A549 (cell line): ENCODE measurements at regions not wholly inside any gene's neighbourhood (a gene's known extent, or its start where the extent isn't known, plus 50 kb on each side); places are given as distances from the start of the nearest gene placed in this dataset.

Experiments used
- ATAC-seq, 2 experiments: fragments of 200-7000 bp in 1 of 2; fragments of >200 bp in 1 of 2; cut with Nextera tagmentation in 1 of 2; cut with Tn5 transposase in 1 of 2; 3 replicates each; pipeline versions ENCODE4 v1.8.0 to v1.9.1; 2018 to 2020; ENCODE audit warnings: mild to moderate bottlenecking in 1 of 2, moderate library complexity in 1 of 2
- CTCF ChIA-PET: fragments of 300-600 bp; sonication (Branson Sonifier 250); formaldehyde crosslinking; extraction: SDS; loops from one replicate; lab custom pipeline; 2021; ENCODE audit warnings: antibody characterized with exemption, inconsistent platforms; lab: Yijun Ruan, JAX
- POLR2A ChIA-PET: fragments of 350-600 bp; formaldehyde crosslinking; extraction: SDS; loops from one replicate; lab custom pipeline; 2021; ENCODE audit warnings: antibody characterized with exemption, inconsistent platforms; lab: Yijun Ruan, JAX
- DNase-seq, 2 experiments: peaks; one replicate each; pipeline versions ENCODE4 v3.0.0 to v3.0.0-alpha.2; 2011 to 2016; ENCODE audit warnings: low read depth in 1 of 2, low spot score in 1 of 2
- FAIRE-seq: peaks from 2 replicates; lab custom pipeline; 2011; peaks lifted over from hg19 to GRCh38; lab: Jason Lieb, UNC
- H3K27ac ChIP-seq, 2 experiments: fragments of >200 bp; sonication (Bioruptor Twin); formaldehyde crosslinking; 3 replicates each; pipeline ENCODE4 v1.5.1; 2016 to 2017
- H3K4me1 ChIP-seq: fragments of >200 bp; sonication (Bioruptor Twin); formaldehyde crosslinking; 3 replicates; pipeline ENCODE4 v1.6.1; 2016
- H3K4me2 ChIP-seq: fragments of >200 bp; sonication (Bioruptor Twin); formaldehyde crosslinking; 3 replicates; pipeline ENCODE4 v1.6.1; 2016
- H3K4me3 ChIP-seq: fragments of >200 bp; sonication (Bioruptor Twin); formaldehyde crosslinking; 3 replicates; pipeline ENCODE4 v1.5.1; 2016
- H3K9me3 ChIP-seq: fragments of >200 bp; sonication (Bioruptor Twin); formaldehyde crosslinking; 3 replicates; pipeline ENCODE4 v1.6.1; 2016
- BHLHE40 ChIP-seq: IDR thresholded peaks from 2 replicates; pipeline ENCODE4 v1.6.1; 2012; ENCODE audit warnings: low read depth, low read length, inconsistent platforms
- E2F6 ChIP-seq: IDR thresholded peaks from 2 replicates; pipeline ENCODE4 v1.6.1; 2012; ENCODE audit warnings: low read depth, borderline replicate concordance
- FOSL2 ChIP-seq, 2 experiments: fragments of 450-650 bp in 1 of 2; fragments of >200 bp in 1 of 2; sonication (Bioruptor Twin) in 1 of 2; formaldehyde crosslinking; IDR thresholded peaks; 2 replicates each; pipeline versions ENCODE4 v1.5.0 to v1.6.1; 2016 to 2020; ENCODE audit warnings: mild to moderate bottlenecking in 1 of 2, moderate library complexity in 1 of 2
- FOXS1 ChIP-seq: fragments of 250-450 bp; sonication (Bioruptor Pico); IDR thresholded peaks from 2 replicates; pipeline ENCODE4 v1.5.0; 2020; ENCODE audit warnings: mild to moderate bottlenecking, moderate library complexity
- HDAC2 ChIP-seq: fragments of 200-600 bp; sonication (generic); IDR thresholded peaks from 2 replicates; pipeline ENCODE4 v1.6.1; 2016
- HOXA7 ChIP-seq: fragments of 250-450 bp; sonication (Bioruptor Pico); IDR thresholded peaks from 2 replicates; pipeline ENCODE4 v1.5.0; 2020; ENCODE audit warnings: mild to moderate bottlenecking, moderate library complexity
- HOXB13 ChIP-seq: fragments of 250-450 bp; sonication (Bioruptor Pico); IDR thresholded peaks from 2 replicates; pipeline ENCODE4 v1.5.0; 2020; ENCODE audit warnings: low read depth, mild to moderate bottlenecking, moderate library complexity
- HOXB5 ChIP-seq: fragments of 250-450 bp; sonication (Bioruptor Pico); IDR thresholded peaks from 2 replicates; pipeline ENCODE4 v1.5.0; 2020; ENCODE audit warnings: mild to moderate bottlenecking, moderate library complexity
- JUN ChIP-seq, 2 experiments: fragments of >200 bp; sonication (Bioruptor Twin); formaldehyde crosslinking; IDR thresholded peaks; 2 replicates in 1 of 2; 3 replicates in 1 of 2; pipeline ENCODE4 v1.6.1; 2016 to 2017
- MYC ChIP-seq: IDR thresholded peaks from 2 replicates; pipeline ENCODE4 v1.6.1; 2012; ENCODE audit warnings: mild to moderate bottlenecking, inconsistent platforms, low read length, improper control_type of control experiment, borderline replicate concordance
- NPAS2 ChIP-seq: fragments of 250-450 bp; sonication (Bioruptor Pico); IDR thresholded peaks from 2 replicates; pipeline ENCODE4 v1.8.0; 2022; ENCODE audit warnings: mild to moderate bottlenecking, moderate library complexity, borderline replicate concordance
- NR3C1 ChIP-seq: fragments of >200 bp; sonication (Bioruptor Twin); formaldehyde crosslinking; IDR thresholded peaks from 3 replicates; pipeline ENCODE4 v1.6.1; 2017
- SREBF2 ChIP-seq: fragments of 450-650 bp; IDR thresholded peaks from 2 replicates; pipeline ENCODE4 v1.6.1; 2014; ENCODE audit warnings: mild to moderate bottlenecking, moderate library complexity
- TP53 ChIP-seq: fragments of 250-450 bp; sonication (Bioruptor Pico); IDR thresholded peaks from 2 replicates; pipeline ENCODE4 v1.5.0; 2021; ENCODE audit warnings: mild to moderate bottlenecking, moderate library complexity
- ZC3H11A ChIP-seq: fragments of 450-650 bp; IDR thresholded peaks from 2 replicates; pipeline ENCODE4 v1.6.1; 2014; ENCODE audit warnings: antibody characterized with exemption, mild to moderate bottlenecking
- ZFP36 ChIP-seq: fragments of 450-650 bp; IDR thresholded peaks from 2 replicates; pipeline ENCODE4 v1.6.1; 2014; ENCODE audit warnings: borderline replicate concordance; ENCODE audit not compliant: partially characterized antibody
- WGBS: methylation state at CpG from one replicate; pipeline ENCODE4 v1.1.6; 2017; ENCODE audit errors: missing lambda C conversion rate; 5-methylcytosine and 5-hydroxymethylcytosine counted together
- TF ChIP-seq, protein P1 (sequence below): IDR thresholded peaks from 2 replicates; pipeline ENCODE4 v1.6.1; 2012
- TF ChIP-seq, protein P2 (sequence below): fragments of 450-650 bp; IDR thresholded peaks from 2 replicates; pipeline ENCODE4 v1.6.1; 2014; ENCODE audit warnings: antibody characterized with exemption
- TF ChIP-seq, protein P3 (sequence below): IDR thresholded peaks from 2 replicates; pipeline ENCODE4 v1.6.1; 2012

GRCh38 chr6:50102676-50103075, 52.9 kb upstream of the DEFB112 start:
- no peak for ATAC-seq
- Histone ChIP-seq H3K4me1 (no peaks in the 10 kb centered on the region), H3K4me3 (no peak overlapping the region), H3K27ac (no peak overlapping the region), H3K9me3 (no peaks in the 10 kb centered on the region), H3K4me2 (no peak overlapping the region)
- FAIRE-seq = no peak
- TF ChIP-seq, protein P1, sequence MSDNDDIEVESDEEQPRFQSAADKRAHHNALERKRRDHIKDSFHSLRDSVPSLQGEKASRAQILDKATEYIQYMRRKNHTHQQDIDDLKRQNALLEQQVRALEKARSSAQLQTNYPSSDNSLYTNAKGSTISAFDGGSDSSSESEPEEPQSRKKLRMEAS = no peak
- ChIA-PET CTCF (no interaction called here), POLR2A (no interaction called here)
- no peak for DNase-seq

GRCh38 chr6:50110587-50110986, 60.9 kb upstream of the DEFB112 start:
- Histone ChIP-seq H3K4me1 (no peaks in the 10 kb centered on the region), H3K4me2 (no peak overlapping the region), H3K4me3 (no peak overlapping the region), H3K27ac (no peak overlapping the region), H3K9me3 (no peaks in the 10 kb centered on the region)
- DNase-seq (no peak), ATAC-seq (no peak), FAIRE-seq (no peak)
- POLR2A ChIA-PET = no interaction called here
- TF ChIP-seq BHLHE40 (no peak), ZFP36 (no peak), HDAC2 (no peak), FOXS1 (no peak), SREBF2 (no peak)
- 43% methylated on average over 2 of the region's 2 CpGs for WGBS
- CTCF ChIA-PET = no interaction called here

DNA sequence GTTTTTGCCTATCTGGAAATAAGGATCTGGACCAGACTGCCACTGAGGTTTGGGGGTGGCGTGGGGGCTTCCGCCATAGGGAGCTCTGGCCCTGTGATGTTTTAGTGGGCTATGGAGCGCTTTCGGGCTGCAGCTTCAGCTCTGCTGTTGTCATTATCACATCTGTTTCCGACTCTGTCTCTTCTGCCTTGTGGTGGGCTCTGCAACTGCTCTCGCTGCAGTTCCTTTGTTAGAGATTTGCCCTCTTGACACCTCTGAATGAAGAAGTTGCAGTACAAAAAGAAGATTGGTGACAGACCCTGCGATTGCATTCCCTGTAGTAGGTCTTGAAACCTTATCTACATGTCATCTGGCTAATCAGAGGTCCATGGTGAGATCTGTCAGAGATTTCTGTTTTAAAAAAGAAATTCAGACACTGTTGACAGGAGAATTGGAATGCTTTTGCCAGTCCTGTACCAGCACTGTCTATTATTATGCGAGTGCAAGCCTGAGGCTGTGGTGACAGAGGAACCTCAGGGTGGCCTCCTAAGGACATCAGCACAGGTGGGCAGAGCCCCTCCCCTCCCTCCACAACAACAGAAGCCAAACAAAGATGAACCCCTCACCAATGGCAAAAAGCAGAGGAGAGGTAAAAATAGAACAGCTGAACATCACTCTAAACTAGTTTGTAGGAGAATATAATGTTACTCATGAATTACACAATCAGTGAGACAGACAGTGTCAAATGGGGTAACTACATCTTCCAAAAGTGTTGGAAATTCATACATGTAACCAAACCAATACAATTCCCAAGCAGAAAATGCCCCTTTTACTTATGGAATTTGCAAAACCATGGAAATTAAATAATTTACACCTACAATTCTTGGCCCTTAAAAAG, 63.5 kb upstream of the DEFB112 start:
- no peak for DNase-seq
- TF ChIP-seq ZFP36 = no peak
- TF ChIP-seq HDAC2 = no peak
- no peak for TF ChIP-seq HOXB13 (CRISPR knock-in tag)
- no peak for TF ChIP-seq E2F6
- TF ChIP-seq, protein P2, sequence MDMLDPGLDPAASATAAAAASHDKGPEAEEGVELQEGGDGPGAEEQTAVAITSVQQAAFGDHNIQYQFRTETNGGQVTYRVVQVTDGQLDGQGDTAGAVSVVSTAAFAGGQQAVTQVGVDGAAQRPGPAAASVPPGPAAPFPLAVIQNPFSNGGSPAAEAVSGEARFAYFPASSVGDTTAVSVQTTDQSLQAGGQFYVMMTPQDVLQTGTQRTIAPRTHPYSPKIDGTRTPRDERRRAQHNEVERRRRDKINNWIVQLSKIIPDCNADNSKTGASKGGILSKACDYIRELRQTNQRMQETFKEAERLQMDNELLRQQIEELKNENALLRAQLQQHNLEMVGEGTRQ = no peak
- no peak for TF ChIP-seq ZC3H11A
- TF ChIP-seq FOSL2 (IDR thresholded peaks at IDR 0.05) = no peak
- no peak for TF ChIP-seq FOSL2 (CRISPR knock-in tag; IDR thresholded peaks at IDR 0.05)
- TF ChIP-seq, protein P3, sequence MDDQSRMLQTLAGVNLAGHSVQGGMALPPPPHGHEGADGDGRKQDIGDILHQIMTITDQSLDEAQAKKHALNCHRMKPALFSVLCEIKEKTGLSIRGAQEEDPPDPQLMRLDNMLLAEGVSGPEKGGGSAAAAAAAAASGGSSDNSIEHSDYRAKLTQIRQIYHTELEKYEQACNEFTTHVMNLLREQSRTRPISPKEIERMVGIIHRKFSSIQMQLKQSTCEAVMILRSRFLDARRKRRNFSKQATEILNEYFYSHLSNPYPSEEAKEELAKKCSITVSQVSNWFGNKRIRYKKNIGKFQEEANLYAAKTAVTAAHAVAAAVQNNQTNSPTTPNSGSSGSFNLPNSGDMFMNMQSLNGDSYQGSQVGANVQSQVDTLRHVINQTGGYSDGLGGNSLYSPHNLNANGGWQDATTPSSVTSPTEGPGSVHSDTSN = no peak
- no peak for TF ChIP-seq MYC
- no peak for TF ChIP-seq NPAS2
- TF ChIP-seq TP53 (CRISPR knock-in tag) = no peak
- TF ChIP-seq, protein P1 = no peak
- TF ChIP-seq FOXS1 = no peak
- no peak for TF ChIP-seq HOXB5
- no peak for TF ChIP-seq HOXA7 (CRISPR knock-in tag)
- no peak for TF ChIP-seq JUN (IDR thresholded peaks at IDR 0.05)
- TF ChIP-seq NR3C1 = no peak
- Histone ChIP-seq H3K4me1 (no peaks in the 10 kb centered on the region), H3K4me3 (no peak overlapping the region), H3K4me2 (no peak overlapping the region), H3K27ac (no peak overlapping the region), H3K9me3 (no peaks in the 10 kb centered on the region)
- 47% methylated on average over 8 of the region's 8 CpGs for WGBS
- POLR2A ChIA-PET = no interaction called here
- no peak for ATAC-seq
- no peak for FAIRE-seq
- CTCF ChIA-PET = no interaction called here
